ENCODE measurements at regions not wholly inside any gene's neighbourhood (a gene's known extent, or its start where the extent isn't known, plus 50 kb on each side); places are given as distances from the start of the nearest gene placed in this dataset.
A peak's percentile ranks its signal among the peaks of the same experiment; 100 is the strongest.

DNA sequence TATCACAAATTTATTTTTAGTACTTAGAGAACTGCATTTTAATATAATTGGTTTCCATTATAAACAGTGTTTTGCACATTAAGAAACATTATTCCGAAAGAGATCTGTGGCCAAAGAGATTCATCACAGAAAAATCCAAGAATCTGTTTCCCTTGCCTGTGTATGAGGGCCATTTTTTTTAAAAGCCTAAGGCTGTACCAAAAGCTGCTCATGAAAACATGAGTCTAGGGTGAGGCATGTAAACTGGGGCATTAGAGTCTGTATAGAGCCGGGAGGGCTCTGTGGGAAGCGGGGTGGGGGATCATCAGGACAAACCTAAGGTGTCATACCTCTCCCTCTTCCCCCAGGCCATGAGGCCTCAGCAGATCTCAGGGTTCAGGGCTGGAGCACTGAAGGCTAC lies 223.8 kb downstream of the FBXO15 start:
- Histone ChIP-seq H3K36me3 (ENCODE audit: control insufficient read depth in 1 of 2, insufficient read depth in 2 of 2, low read length in 1 of 2) (no peaks in the 10 kb centered on the region), H3K27me3 (ENCODE audit: control insufficient read depth in 1 of 2, insufficient read depth in 2 of 2, low read length in 1 of 2) (no peaks in the 10 kb centered on the region), H3K4me3 (ENCODE audit: low read length in 2 of 2) (no peak overlapping the region), H3K4me1 (ENCODE audit: control insufficient read depth in 1 of 2, insufficient read depth in 2 of 2, low read length in 2 of 2) (no peaks in the 10 kb centered on the region), H3K27ac (ENCODE audit: low read depth in 1 of 2, low read length in 2 of 2) (no peak overlapping the region), H3K9me3 (ENCODE audit: control insufficient read depth, low read length) (no peaks in the 10 kb centered on the region)
- intact Hi-C loops (cut with DNase I): no loop called here
- ATAC-seq (ENCODE audit: low FRiP score) (no peak), DNase-seq (no peak)
- 83 to 86% methylated on average over 3 of the region's 3 CpGs for WGBS, 2 donors

DNA sequence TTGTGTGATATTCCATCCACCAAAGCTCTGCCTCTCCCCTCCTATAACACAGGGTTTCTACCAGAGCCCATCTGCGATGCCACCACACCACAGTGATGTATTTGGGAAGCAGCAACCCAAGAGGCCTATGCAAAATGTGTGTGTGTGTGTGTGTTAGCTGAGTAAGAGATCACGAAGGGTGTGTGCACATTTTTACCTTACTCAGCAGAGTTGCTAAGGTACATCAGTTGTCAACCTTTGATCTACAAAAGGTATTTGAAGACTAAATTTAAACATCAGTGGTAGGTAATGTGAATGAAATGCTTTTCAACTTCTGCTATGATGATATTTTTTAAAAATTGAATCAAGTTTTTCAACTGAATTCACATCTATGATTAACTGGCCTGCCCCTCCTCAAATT lies 227.6 kb downstream of the FBXO15 start:
- Histone ChIP-seq H3K9me3 (ENCODE audit: control insufficient read depth, low read length) (no peaks in the 10 kb centered on the region), H3K36me3 (ENCODE audit: control insufficient read depth in 1 of 2, insufficient read depth in 2 of 2, low read length in 1 of 2) (no peaks in the 10 kb centered on the region), H3K4me3 (ENCODE audit: low read length in 2 of 2) (no peak overlapping the region), H3K27ac (ENCODE audit: low read depth in 1 of 2, low read length in 2 of 2) (no peak overlapping the region), H3K4me1 (ENCODE audit: control insufficient read depth in 1 of 2, insufficient read depth in 2 of 2, low read length in 2 of 2) (no peaks in the 10 kb centered on the region), H3K27me3 (ENCODE audit: control insufficient read depth in 1 of 2, insufficient read depth in 2 of 2, low read length in 1 of 2) (no peaks in the 10 kb centered on the region)
- intact Hi-C loops (cut with DNase I): no loop called here
- no peak for DNase-seq
- peak; percentile 19 for ATAC-seq (ENCODE audit: low FRiP score)
- WGBS, 2 donors: 83 to 84% methylated on average over 2 of the region's 2 CpGs

GRCh38 chr18:73918816-73919215 lies 228.8 kb downstream of the FBXO15 start:
- 85 to 87% methylated on average over 5 of the region's 5 CpGs for WGBS, 2 donors
- Histone ChIP-seq H3K36me3 (ENCODE audit: control insufficient read depth in 1 of 2, insufficient read depth in 2 of 2, low read length in 1 of 2) (no peaks in the 10 kb centered on the region), H3K4me3 (ENCODE audit: low read length in 2 of 2) (no peak overlapping the region), H3K9me3 (ENCODE audit: control insufficient read depth, low read length) (peaks cover 2% of the 10 kb centered on the region), H3K27ac (ENCODE audit: low read depth in 1 of 2, low read length in 2 of 2) (no peak overlapping the region), H3K27me3 (ENCODE audit: control insufficient read depth in 1 of 2, insufficient read depth in 2 of 2, low read length in 1 of 2) (no peaks in the 10 kb centered on the region), H3K4me1 (ENCODE audit: control insufficient read depth in 1 of 2, insufficient read depth in 2 of 2, low read length in 2 of 2) (no peaks in the 10 kb centered on the region)
- DNase-seq (no peak), ATAC-seq (ENCODE audit: low FRiP score) (no peak)
- intact Hi-C loops (cut with DNase I): no loop called here

DNA sequence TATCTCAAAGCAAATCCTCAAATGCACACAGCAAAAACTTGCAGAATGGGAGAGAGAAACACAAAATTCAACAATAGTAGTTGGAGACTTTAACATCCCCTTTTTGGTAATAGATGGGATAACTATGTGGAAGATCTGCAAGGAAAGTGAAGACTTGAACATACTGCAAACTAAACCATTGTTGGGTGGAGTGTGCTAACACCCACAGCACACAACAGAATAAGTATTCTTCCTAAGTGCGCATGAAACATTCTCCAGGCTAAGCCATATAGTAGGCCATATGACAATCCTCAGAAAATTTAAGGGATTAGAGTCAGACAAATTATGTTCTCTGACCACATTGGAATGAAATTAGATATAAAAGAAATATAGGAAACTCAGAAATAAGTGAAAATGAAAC lies 230.6 kb downstream of the FBXO15 start:
- no peak for ATAC-seq (ENCODE audit: low FRiP score)
- H3K27me3 ChIP-seq (ENCODE audit: control insufficient read depth in 1 of 2, insufficient read depth in 2 of 2, low read length in 1 of 2): no peaks in the 10 kb centered on the region
- H3K4me3 ChIP-seq (ENCODE audit: low read length in 2 of 2): no peak overlapping the region
- no peak overlapping the region for H3K27ac ChIP-seq (ENCODE audit: low read depth in 1 of 2, low read length in 2 of 2)
- H3K4me1 ChIP-seq (ENCODE audit: control insufficient read depth in 1 of 2, insufficient read depth in 2 of 2, low read length in 2 of 2): no peaks in the 10 kb centered on the region
- H3K36me3 ChIP-seq (ENCODE audit: control insufficient read depth in 1 of 2, insufficient read depth in 2 of 2, low read length in 1 of 2): no peaks in the 10 kb centered on the region
- DNase-seq: no peak
- WGBS, 2 donors: 95 to 97% methylated on average over 1 of the region's 1 CpG
- peaks cover 3% of the 10 kb centered on the region for H3K9me3 ChIP-seq (ENCODE audit: control insufficient read depth, low read length)
- intact Hi-C loops (cut with DNase I): no loop called here

DNA sequence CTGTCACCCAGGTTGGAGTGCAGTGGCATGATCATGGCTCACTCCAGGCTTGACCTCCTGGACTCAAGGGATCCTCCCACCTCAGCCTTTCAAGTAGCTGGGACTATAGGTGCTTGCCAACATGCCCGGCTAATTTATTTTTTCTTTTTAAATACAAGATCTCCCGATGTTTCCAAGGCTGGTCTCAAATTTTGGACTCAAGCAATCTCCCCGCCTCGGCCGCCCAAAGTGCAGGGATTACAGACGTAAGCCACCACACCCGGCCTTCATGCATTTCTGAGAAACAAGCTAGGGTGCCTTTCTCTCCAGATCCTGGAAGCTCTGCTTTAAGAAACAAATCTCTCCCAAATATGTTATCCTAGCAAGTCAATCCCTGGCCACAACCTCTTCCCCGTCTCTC lies 234.1 kb downstream of the FBXO15 start:
- Histone ChIP-seq H3K4me3 (ENCODE audit: low read length in 2 of 2) (no peak overlapping the region), H3K4me1 (ENCODE audit: control insufficient read depth in 1 of 2, insufficient read depth in 2 of 2, low read length in 2 of 2) (no peaks in the 10 kb centered on the region), H3K27me3 (ENCODE audit: control insufficient read depth in 1 of 2, insufficient read depth in 2 of 2, low read length in 1 of 2) (no peaks in the 10 kb centered on the region), H3K36me3 (ENCODE audit: control insufficient read depth in 1 of 2, insufficient read depth in 2 of 2, low read length in 1 of 2) (no peaks in the 10 kb centered on the region), H3K27ac (ENCODE audit: low read depth in 1 of 2, low read length in 2 of 2) (no peak overlapping the region), H3K9me3 (ENCODE audit: control insufficient read depth, low read length) (peaks cover 3% of the 10 kb centered on the region)
- WGBS, 2 donors: 86 to 87% methylated on average over 8 of the region's 8 CpGs
- ATAC-seq (ENCODE audit: low FRiP score) (no peak), DNase-seq (no peak)
- intact Hi-C loops (cut with DNase I): no loop called here

- 39 to 40% methylated on average over 5 of the region's 5 CpGs for WGBS, 2 donors
- intact Hi-C loops (cut with DNase I): no loop called here
- no peaks in the 10 kb centered on the region for H3K9me3 ChIP-seq (ENCODE audit: control insufficient read depth, low read length)
- ATAC-seq (ENCODE audit: low FRiP score) (no peak), DNase-seq (no peak)
- H3K4me1 ChIP-seq (ENCODE audit: control insufficient read depth in 1 of 2, insufficient read depth in 2 of 2, low read length in 2 of 2): no peaks in the 10 kb centered on the region
- no peak overlapping the region for H3K4me3 ChIP-seq (ENCODE audit: low read length in 2 of 2)
- no peak overlapping the region for H3K27ac ChIP-seq (ENCODE audit: low read depth in 1 of 2, low read length in 2 of 2)
- no peaks in the 10 kb centered on the region for H3K27me3 ChIP-seq (ENCODE audit: control insufficient read depth in 1 of 2, insufficient read depth in 2 of 2, low read length in 1 of 2)
- no peaks in the 10 kb centered on the region for H3K36me3 ChIP-seq (ENCODE audit: control insufficient read depth in 1 of 2, insufficient read depth in 2 of 2, low read length in 1 of 2)
These were observed 239.3 kb downstream of the FBXO15 start for GRCh38 chr18:73908323-73908722.

DNA sequence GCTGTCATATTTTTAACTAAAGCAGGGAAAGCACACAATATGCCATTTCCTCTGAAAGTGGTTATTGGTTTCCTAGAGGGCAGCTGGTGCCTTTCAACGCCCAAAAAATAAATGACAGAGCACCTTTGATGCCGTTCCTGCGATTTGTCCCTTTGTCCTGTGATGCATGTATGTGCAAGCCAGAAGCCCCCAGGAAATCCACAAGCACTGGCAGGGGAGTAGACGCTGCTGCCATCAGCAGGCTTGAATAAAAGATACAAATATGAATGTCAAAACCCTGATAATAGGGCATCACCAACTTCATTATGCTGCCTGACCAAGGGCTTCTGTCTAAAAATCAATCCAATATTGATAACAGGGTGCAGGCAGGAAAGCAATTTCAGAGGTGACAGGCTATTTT lies 246.1 kb downstream of the FBXO15 start:
- intact Hi-C loops (cut with DNase I): no loop called here
- DNase-seq: no peak
- Histone ChIP-seq H3K36me3 (ENCODE audit: control insufficient read depth in 1 of 2, insufficient read depth in 2 of 2, low read length in 1 of 2) (no peaks in the 10 kb centered on the region), H3K9me3 (ENCODE audit: control insufficient read depth, low read length) (no peaks in the 10 kb centered on the region), H3K27ac (ENCODE audit: low read depth in 1 of 2, low read length in 2 of 2) (no peak overlapping the region), H3K4me1 (ENCODE audit: control insufficient read depth in 1 of 2, insufficient read depth in 2 of 2, low read length in 2 of 2) (no peaks in the 10 kb centered on the region), H3K4me3 (ENCODE audit: low read length in 2 of 2) (no peak overlapping the region), H3K27me3 (ENCODE audit: control insufficient read depth in 1 of 2, insufficient read depth in 2 of 2, low read length in 1 of 2) (no peaks in the 10 kb centered on the region)
- WGBS, 2 donors: 54 to 60% methylated on average over 4 of the region's 4 CpGs
- no peak for ATAC-seq (ENCODE audit: low FRiP score)

DNA sequence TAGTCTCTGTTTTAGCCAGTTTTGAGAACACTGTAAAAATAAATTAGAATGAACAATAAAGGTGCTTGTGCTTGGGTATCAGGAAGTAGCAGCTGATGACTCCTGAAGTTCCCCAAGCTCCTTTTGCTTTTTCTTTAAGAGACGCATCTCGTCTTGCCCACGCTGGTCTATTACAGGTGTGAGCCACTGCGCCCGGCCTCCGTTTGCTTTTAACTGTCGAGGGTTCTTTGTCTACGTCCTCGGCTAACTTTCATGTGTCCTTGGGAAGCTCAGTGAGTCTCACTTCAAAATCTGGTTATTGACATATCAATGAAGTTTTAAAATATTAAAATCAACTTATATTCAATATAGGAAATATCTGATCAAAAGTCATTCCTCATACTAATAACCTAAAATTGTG lies 246.5 kb downstream of the FBXO15 start:
- Histone ChIP-seq H3K36me3 (ENCODE audit: control insufficient read depth in 1 of 2, insufficient read depth in 2 of 2, low read length in 1 of 2) (no peaks in the 10 kb centered on the region), H3K27me3 (ENCODE audit: control insufficient read depth in 1 of 2, insufficient read depth in 2 of 2, low read length in 1 of 2) (no peaks in the 10 kb centered on the region), H3K9me3 (ENCODE audit: control insufficient read depth, low read length) (no peaks in the 10 kb centered on the region), H3K27ac (ENCODE audit: low read depth in 1 of 2, low read length in 2 of 2) (no peak overlapping the region), H3K4me3 (ENCODE audit: low read length in 2 of 2) (no peak overlapping the region), H3K4me1 (ENCODE audit: control insufficient read depth in 1 of 2, insufficient read depth in 2 of 2, low read length in 2 of 2) (no peaks in the 10 kb centered on the region)
- 75 to 80% methylated on average over 9 of the region's 9 CpGs for WGBS, 2 donors
- no peak for DNase-seq
- no peak for ATAC-seq (ENCODE audit: low FRiP score)
- intact Hi-C loops (cut with DNase I): no loop called here

DNA sequence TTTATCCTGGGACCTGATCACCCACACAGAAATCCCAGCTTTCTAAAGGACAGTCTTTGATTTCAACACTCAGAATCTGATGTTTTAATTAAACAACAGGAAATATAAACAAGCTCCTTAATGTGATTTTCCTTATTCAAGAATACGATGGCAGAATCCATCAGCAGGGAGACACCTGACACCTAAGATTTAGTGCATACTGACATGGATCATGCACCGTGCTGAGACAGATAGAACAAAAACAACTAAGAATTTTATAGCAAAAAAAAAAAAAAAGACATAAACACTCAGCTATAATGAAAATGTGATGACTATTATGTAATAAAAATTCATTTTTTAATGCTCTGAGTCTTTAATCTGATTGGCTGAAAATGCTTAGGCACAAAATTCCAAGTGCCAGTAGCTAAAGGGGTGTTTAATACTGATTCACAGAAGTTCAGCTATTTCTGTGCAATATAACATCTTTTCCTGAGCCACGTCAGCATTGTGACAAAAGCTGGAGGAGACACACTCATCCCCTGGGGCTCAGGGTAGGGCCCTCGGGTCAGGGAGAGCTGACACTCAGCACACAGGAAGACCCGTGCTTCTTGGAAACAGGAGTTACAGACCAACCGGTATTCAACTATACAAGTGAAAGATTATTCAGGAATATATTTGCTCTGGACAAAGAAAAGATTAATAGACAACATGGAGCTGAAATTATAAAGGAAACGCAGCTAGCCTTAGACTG lies 247.4 kb downstream of the FBXO15 start:
- WGBS, 2 donors: 48 to 52% methylated on average over 7 of the region's 7 CpGs
- no peak for DNase-seq
- H3K9me3 ChIP-seq (ENCODE audit: control insufficient read depth, low read length): no peaks in the 10 kb centered on the region
- H3K27ac ChIP-seq (ENCODE audit: low read depth in 1 of 2, low read length in 2 of 2): no peak overlapping the region
- no peak overlapping the region for H3K4me3 ChIP-seq (ENCODE audit: low read length in 2 of 2)
- H3K36me3 ChIP-seq (ENCODE audit: control insufficient read depth in 1 of 2, insufficient read depth in 2 of 2, low read length in 1 of 2): no peaks in the 10 kb centered on the region
- ATAC-seq (ENCODE audit: low FRiP score): no peak
- intact Hi-C loops (cut with DNase I): no loop called here
- no peaks in the 10 kb centered on the region for H3K27me3 ChIP-seq (ENCODE audit: control insufficient read depth in 1 of 2, insufficient read depth in 2 of 2, low read length in 1 of 2)
- no peaks in the 10 kb centered on the region for H3K4me1 ChIP-seq (ENCODE audit: control insufficient read depth in 1 of 2, insufficient read depth in 2 of 2, low read length in 2 of 2)

Data from aorta (tissue), 5 donors.